Epithelial cell of prostate (primary cell): ENCODE measurements at regions not wholly inside any gene's neighbourhood (a gene's known extent, or its start where the extent isn't known, plus 50 kb on each side); places are given as distances from the start of the nearest gene placed in this dataset.
A peak's percentile ranks its signal among the peaks of the same experiment; 100 is the strongest.
"Not testable (repeated sequence)": the region's sequence is repeated elsewhere in the genome, so short reads cannot be mapped to it uniquely, and the experiment has no call there.

ENCODE experiments used
- DNase-seq: peaks from one replicate; pipeline ENCODE4 v3.0.0-alpha.2; 2011; ENCODE audit warnings: low read depth, low spot score
- H3K27ac ChIP-seq: fragments of 450-650 bp; 2 replicates; pipeline ENCODE4 v1.5.1; 2017; ENCODE audit warnings: mild to moderate bottlenecking

GRCh38 chr2:48043131-48043700, 136.9 kb upstream of the FBXO11 start:
- no peak for DNase-seq
- no peak overlapping the region for H3K27ac ChIP-seq

GRCh38 chr2:48043746-48044145, 137.4 kb upstream of the FBXO11 start:
- H3K27ac ChIP-seq = no peak overlapping the region
- DNase-seq = no peak

GRCh38 chr2:48045613-48046012, 139.3 kb upstream of the FBXO11 start:
- H3K27ac ChIP-seq = no peak overlapping the region
- DNase-seq = no peak

GRCh38 chr2:48048476-48049171, 142.3 kb upstream of the FBXO11 start:
- no peak for DNase-seq

GRCh38 chr2:48049371-48049770, 143.1 kb upstream of the FBXO11 start:
- DNase-seq = no peak
- H3K27ac ChIP-seq = no peak overlapping the region

More at GRCh38 chr2:48048476-48049171, 142.3 kb upstream of the FBXO11 start:
- H3K27ac ChIP-seq = no peak overlapping the region

- DNase-seq = no peak
- no peak overlapping the region for H3K27ac ChIP-seq
Observed at GRCh38 chr2:48050711-48051110, 144.4 kb upstream of the FBXO11 start.

GRCh38 chr2:48059975-48060374, 153.7 kb upstream of the FBXO11 start:
- DNase-seq = no peak

GRCh38 chr2:48061656-48062055, 155.4 kb upstream of the FBXO11 start:
- H3K27ac ChIP-seq, DNase-seq: not testable (repeated sequence)

More at GRCh38 chr2:48059975-48060374, 153.7 kb upstream of the FBXO11 start:
- no peak overlapping the region for H3K27ac ChIP-seq

- H3K27ac ChIP-seq = no peak overlapping the region
- peak; percentile 44 for DNase-seq
Observed at GRCh38 chr2:48065096-48065495, 158.8 kb upstream of the FBXO11 start.

- no peak overlapping the region for H3K27ac ChIP-seq
- no peak for DNase-seq
Observed at GRCh38 chr2:48066000-48066399, 159.7 kb upstream of the FBXO11 start.

- H3K27ac ChIP-seq = no peak overlapping the region
- DNase-seq = no peak
Observed at GRCh38 chr2:48069769-48070168, 163.5 kb upstream of the FBXO11 start.

GRCh38 chr2:48070415-48070814, 164.1 kb upstream of the FBXO11 start:
- H3K27ac ChIP-seq = no peak overlapping the region
- no peak for DNase-seq

GRCh38 chr2:48072583-48072982, 166.3 kb upstream of the FBXO11 start:
- H3K27ac ChIP-seq = no peak overlapping the region
- no peak for DNase-seq

GRCh38 chr2:48075631-48076030, 169.3 kb upstream of the FBXO11 start:
- H3K27ac ChIP-seq = no peak overlapping the region
- no peak for DNase-seq

GRCh38 chr2:48080534-48081316, 174.4 kb upstream of the FBXO11 start:
- no peak overlapping the region for H3K27ac ChIP-seq

GRCh38 chr2:48081317-48081628, 175.0 kb upstream of the FBXO11 start:
- DNase-seq = no peak

More at GRCh38 chr2:48080534-48081316, 174.4 kb upstream of the FBXO11 start:
- no peak for DNase-seq

GRCh38 chr2:48085888-48086287, 179.6 kb upstream of the FBXO11 start:
- H3K27ac ChIP-seq = no peak overlapping the region
- DNase-seq = no peak

More at GRCh38 chr2:48081317-48081628, 175.0 kb upstream of the FBXO11 start:
- H3K27ac ChIP-seq = no peak overlapping the region

GRCh38 chr2:48088994-48089393, 182.7 kb upstream of the FBXO11 start:
- no peak for DNase-seq
- no peak overlapping the region for H3K27ac ChIP-seq

GRCh38 chr2:48089644-48090043, 183.3 kb upstream of the FBXO11 start:
- H3K27ac ChIP-seq = no peak overlapping the region
- no peak for DNase-seq

- no peak for DNase-seq
- H3K27ac ChIP-seq = no peak overlapping the region
Observed at GRCh38 chr2:48092846-48093803, 186.8 kb upstream of the FBXO11 start.
